ENCODE measurements at regions not wholly inside any gene's neighbourhood (a gene's known extent, or its start where the extent isn't known, plus 50 kb on each side); places are given as distances from the start of the nearest gene placed in this dataset.

DNA sequence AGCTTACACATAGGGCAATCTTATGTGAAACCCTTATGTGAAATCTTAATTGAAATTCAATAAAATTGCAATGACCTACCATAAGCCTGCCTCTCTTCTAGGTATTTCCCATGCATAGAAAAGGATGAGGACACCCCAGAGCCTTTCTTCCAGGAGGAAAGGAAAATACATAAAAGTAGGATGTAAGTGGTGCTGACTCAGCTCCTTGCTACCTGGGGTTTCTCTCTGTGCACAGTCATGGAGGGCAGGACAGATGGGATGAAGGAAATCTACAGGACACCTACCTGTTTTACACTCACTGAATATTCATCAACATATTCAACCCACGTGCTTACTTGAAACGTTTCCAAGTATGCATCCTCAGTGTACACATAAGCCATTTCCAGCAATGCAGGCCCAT, 1299.2 kb upstream of the SLC10A2 start:
- H3K36me3 Mint-ChIP-seq = no peaks in the 10 kb centered on the region
- peaks cover 0 to 2% (median 0%) of the 10 kb centered on the region in 3 donors for H3K27me3 Mint-ChIP-seq (ENCODE audit: low read depth in 3 of 3)
- H3K27ac Mint-ChIP-seq = no peak overlapping the region
- no peak overlapping the region for H3K4me3 Mint-ChIP-seq
- DNase-seq = no peak
- no peaks in the 10 kb centered on the region for H3K4me1 Mint-ChIP-seq
- peaks cover 5 to 27% (median 9%) of the 10 kb centered on the region in 6 donors for H3K9me3 Mint-ChIP-seq

GRCh38 chr13:104357672-104358354, 1291.6 kb upstream of the SLC10A2 start:
- H3K9me3 Mint-ChIP-seq = peaks cover 5 to 30% (median 17%) of the 10 kb centered on the region in 6 donors

DNA sequence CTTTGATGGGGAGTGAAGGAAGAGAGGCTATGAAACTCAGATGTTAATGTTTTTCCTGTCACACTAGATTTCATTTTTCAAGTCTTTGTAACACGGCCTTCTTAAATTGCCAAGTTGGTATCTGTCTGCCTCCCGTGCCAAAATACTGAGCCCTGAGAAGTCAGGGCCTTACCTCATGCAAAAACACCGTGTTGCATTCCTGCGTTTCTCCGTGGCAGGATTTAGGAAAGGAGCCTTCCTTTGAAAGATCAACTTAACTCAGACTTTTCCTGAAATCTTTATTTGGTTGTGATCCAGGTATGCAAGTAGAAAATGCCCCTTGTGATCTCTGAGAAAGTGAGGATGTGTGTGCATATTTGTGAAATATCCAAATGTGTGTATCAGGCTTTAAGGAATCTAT, 1291.0 kb upstream of the SLC10A2 start:
- Mint-ChIP-seq H3K4me3 (no peak overlapping the region), H3K27ac (no peak overlapping the region)

More at GRCh38 chr13:104357672-104358354, 1291.6 kb upstream of the SLC10A2 start:
- no peak for DNase-seq
- Mint-ChIP-seq H3K36me3 (no peaks in the 10 kb centered on the region), H3K4me1 (no peaks in the 10 kb centered on the region), H3K27me3 (ENCODE audit: low read depth in 3 of 3) (peaks cover 0 to 2% (median 0%) of the 10 kb centered on the region in 3 donors), H3K27ac (no peak overlapping the region), H3K4me3 (no peak overlapping the region)

GRCh38 chr13:104355041-104355670, 1288.9 kb upstream of the SLC10A2 start:
- Mint-ChIP-seq H3K27me3 (ENCODE audit: low read depth in 3 of 3) (peaks cover 0 to 2% (median 1%) of the 10 kb centered on the region in 3 donors), H3K9me3 (peaks cover 10 to 48% (median 18%) of the 10 kb centered on the region in 6 donors), H3K4me3 (no peak overlapping the region), H3K27ac (no peak overlapping the region), H3K4me1 (no peaks in the 10 kb centered on the region), H3K36me3 (no peaks in the 10 kb centered on the region)
- no peak for DNase-seq

More for the DNA sequence above, 1291.0 kb upstream of the SLC10A2 start:
- Mint-ChIP-seq H3K9me3 (peaks cover 7 to 35% (median 16%) of the 10 kb centered on the region in 6 donors), H3K36me3 (no peaks in the 10 kb centered on the region), H3K4me1 (no peaks in the 10 kb centered on the region), H3K27me3 (ENCODE audit: low read depth in 3 of 3) (peaks cover 0 to 2% (median 0%) of the 10 kb centered on the region in 3 donors)
- no peak for DNase-seq

DNA sequence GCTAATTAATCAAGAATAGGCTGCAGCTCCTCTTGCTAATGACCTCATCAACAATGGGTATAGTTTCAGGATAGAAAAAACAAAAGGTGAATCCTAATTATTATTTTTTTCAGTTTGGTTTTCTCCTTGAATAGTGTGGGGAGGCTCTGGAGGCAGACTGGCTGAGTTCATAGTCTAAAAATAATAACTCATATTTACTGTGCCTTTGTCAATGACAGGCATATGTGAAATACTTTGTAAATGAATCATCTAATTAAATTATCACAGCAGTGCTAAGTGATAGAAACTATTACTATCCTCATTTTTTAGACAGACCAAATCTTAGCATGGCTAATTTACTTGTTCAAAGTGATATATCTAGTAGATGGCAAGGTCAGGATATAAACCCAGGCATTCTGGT, 1261.0 kb upstream of the SLC10A2 start:
- Mint-ChIP-seq H3K9me3 (peaks cover 5 to 23% (median 10%) of the 10 kb centered on the region in 6 donors), H3K27ac (no peak overlapping the region)

GRCh38 chr13:104326523-104326922, 1260.3 kb upstream of the SLC10A2 start:
- no peak for DNase-seq
- peaks cover 3 to 16% (median 7%) of the 10 kb centered on the region in 6 donors for H3K9me3 Mint-ChIP-seq
- H3K4me3 Mint-ChIP-seq = no peak overlapping the region

More for the DNA sequence above, 1261.0 kb upstream of the SLC10A2 start:
- Mint-ChIP-seq H3K27me3 (ENCODE audit: low read depth in 3 of 3) (no peaks in the 10 kb centered on the region), H3K4me1 (no peaks in the 10 kb centered on the region), H3K36me3 (no peaks in the 10 kb centered on the region), H3K4me3 (no peak overlapping the region)
- no peak for DNase-seq

DNA sequence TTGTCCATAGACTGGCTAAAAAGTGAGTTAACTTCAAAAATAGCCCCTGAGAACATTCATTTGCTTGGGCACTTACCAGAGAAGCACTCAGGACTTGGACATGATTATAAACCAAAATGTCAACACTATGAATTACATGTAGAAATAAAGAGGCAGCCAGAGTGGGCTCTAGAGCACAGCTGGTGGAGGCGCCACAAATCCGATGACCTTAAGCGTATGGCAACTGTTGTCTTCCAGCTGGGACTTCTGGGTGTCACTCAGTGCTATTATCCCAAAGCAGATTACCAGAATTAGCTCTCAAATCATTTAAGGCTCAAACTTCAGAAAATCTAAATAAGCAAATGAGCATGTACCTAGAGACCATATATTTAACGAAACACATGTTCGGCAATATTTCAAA, 1255.5 kb upstream of the SLC10A2 start:
- DNase-seq = no peak
- Mint-ChIP-seq H3K27me3 (ENCODE audit: low read depth in 3 of 3) (peaks cover 0 to 3% (median 0%) of the 10 kb centered on the region in 3 donors), H3K27ac (no peak overlapping the region), H3K4me1 (no peaks in the 10 kb centered on the region), H3K4me3 (no peak overlapping the region), H3K9me3 (peaks cover 0 to 7% (median 5%) of the 10 kb centered on the region in 6 donors), H3K36me3 (no peaks in the 10 kb centered on the region)

More at GRCh38 chr13:104326523-104326922, 1260.3 kb upstream of the SLC10A2 start:
- H3K27me3 Mint-ChIP-seq (ENCODE audit: low read depth in 3 of 3) = no peaks in the 10 kb centered on the region
- H3K4me1 Mint-ChIP-seq = no peaks in the 10 kb centered on the region
- no peak overlapping the region for H3K27ac Mint-ChIP-seq
- H3K36me3 Mint-ChIP-seq = no peaks in the 10 kb centered on the region

- no peaks in the 10 kb centered on the region for H3K4me1 Mint-ChIP-seq
- H3K36me3 Mint-ChIP-seq = no peaks in the 10 kb centered on the region
- peaks cover 0 to 3% (median 0%) of the 10 kb centered on the region in 3 donors for H3K27me3 Mint-ChIP-seq (ENCODE audit: low read depth in 3 of 3)
- H3K4me3 Mint-ChIP-seq = no peak overlapping the region
- DNase-seq = no peak
- no peak overlapping the region for H3K27ac Mint-ChIP-seq
- peaks cover 0 to 8% (median 4%) of the 10 kb centered on the region in 6 donors for H3K9me3 Mint-ChIP-seq
Observed at GRCh38 chr13:104320446-104320845, 1254.2 kb upstream of the SLC10A2 start.

DNA sequence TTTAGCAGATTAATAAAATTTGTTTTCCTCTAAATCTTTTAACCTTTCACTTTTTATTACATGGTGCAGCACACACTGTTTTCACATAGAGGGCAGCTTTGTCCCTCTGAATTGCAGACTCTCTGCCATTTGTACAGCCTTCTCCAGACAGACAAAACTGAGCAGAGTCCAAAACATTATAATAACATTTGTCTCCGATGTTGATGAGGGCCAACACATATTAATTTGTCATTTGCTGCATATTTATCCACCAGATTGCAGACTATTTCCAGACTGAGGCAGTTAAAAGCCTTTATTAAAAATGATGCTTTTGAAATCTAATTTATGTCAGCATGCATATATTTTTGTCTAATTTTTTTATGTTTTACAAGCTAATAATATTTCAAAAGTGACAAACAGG, 1251.9 kb upstream of the SLC10A2 start:
- H3K27ac Mint-ChIP-seq = no peak overlapping the region
- H3K4me3 Mint-ChIP-seq = no peak overlapping the region
- H3K4me1 Mint-ChIP-seq = no peaks in the 10 kb centered on the region
- H3K36me3 Mint-ChIP-seq = no peaks in the 10 kb centered on the region
- H3K9me3 Mint-ChIP-seq = peaks cover 0 to 8% (median 4%) of the 10 kb centered on the region in 6 donors
- no peak for DNase-seq
- peaks cover 0 to 3% (median 0%) of the 10 kb centered on the region in 3 donors for H3K27me3 Mint-ChIP-seq (ENCODE audit: low read depth in 3 of 3)

- no peak for DNase-seq
- no peaks in the 10 kb centered on the region for H3K4me1 Mint-ChIP-seq
- H3K9me3 Mint-ChIP-seq = peaks cover 0 to 8% (median 6%) of the 10 kb centered on the region in 6 donors
- no peak overlapping the region for H3K27ac Mint-ChIP-seq
- H3K27me3 Mint-ChIP-seq (ENCODE audit: low read depth in 3 of 3) = peaks cover 0 to 3% (median 0%) of the 10 kb centered on the region in 3 donors
- H3K36me3 Mint-ChIP-seq = no peaks in the 10 kb centered on the region
- H3K4me3 Mint-ChIP-seq = no peak overlapping the region
Observed at GRCh38 chr13:104315606-104316005, 1249.4 kb upstream of the SLC10A2 start.

DNA sequence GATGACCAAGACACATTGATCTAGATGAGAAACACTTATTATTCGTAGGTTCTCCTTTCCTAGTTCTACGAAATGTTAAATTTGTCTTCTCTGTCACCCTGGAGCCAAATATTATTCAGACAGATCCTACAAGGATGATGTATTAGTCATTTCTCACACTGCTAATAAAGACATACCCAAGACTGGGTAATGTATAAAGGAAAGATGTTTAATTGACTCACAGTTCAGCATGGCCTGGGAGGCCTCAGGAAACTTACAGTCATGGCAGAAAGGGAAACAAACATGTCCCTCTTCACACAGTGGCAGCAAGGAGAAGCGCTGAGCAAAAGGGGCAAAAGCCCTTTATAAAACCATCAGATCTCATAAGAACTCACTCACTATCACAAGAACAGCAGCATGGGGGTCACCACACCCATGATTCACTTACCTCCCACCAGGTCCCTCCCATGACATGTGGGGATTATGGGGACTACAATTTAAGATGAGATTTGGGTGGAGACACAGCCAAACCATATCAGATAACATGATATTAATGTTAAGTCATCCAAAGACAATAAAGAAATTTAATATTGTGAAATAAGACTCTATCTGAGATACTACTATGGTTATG, 1248.8 kb upstream of the SLC10A2 start:
- H3K4me3 Mint-ChIP-seq = no peak overlapping the region
- no peaks in the 10 kb centered on the region for H3K4me1 Mint-ChIP-seq
- no peak overlapping the region for H3K27ac Mint-ChIP-seq
- DNase-seq = no peak
- no peaks in the 10 kb centered on the region for H3K36me3 Mint-ChIP-seq
- H3K9me3 Mint-ChIP-seq = peaks cover 0 to 7% (median 4%) of the 10 kb centered on the region in 6 donors
- H3K27me3 Mint-ChIP-seq (ENCODE audit: low read depth in 3 of 3) = no peaks in the 10 kb centered on the region

DNA sequence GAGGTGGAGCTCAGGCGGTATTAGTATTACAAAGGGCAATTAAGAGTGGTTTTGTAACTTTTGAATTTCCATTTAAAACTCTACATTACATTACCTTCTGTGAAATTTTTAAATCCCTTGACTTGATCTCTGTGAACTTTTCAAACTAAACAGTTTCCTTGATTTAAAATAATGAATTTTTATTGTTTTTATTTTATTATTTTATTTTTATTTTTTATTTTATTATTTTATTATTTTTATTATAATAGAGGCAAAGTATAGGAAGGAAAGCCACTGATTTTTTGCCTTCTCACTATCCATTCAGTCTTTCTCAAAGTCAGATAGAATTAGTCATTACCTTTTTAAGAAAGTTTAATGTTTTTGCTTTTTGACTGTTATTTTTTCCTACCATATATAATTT, 1248.1 kb upstream of the SLC10A2 start:
- Mint-ChIP-seq H3K27me3 (ENCODE audit: low read depth in 3 of 3) (no peaks in the 10 kb centered on the region), H3K4me1 (no peaks in the 10 kb centered on the region), H3K36me3 (no peaks in the 10 kb centered on the region), H3K9me3 (peaks cover 0 to 13% (median 4%) of the 10 kb centered on the region in 6 donors), H3K27ac (no peak overlapping the region), H3K4me3 (no peak overlapping the region)
- no peak for DNase-seq

DNA sequence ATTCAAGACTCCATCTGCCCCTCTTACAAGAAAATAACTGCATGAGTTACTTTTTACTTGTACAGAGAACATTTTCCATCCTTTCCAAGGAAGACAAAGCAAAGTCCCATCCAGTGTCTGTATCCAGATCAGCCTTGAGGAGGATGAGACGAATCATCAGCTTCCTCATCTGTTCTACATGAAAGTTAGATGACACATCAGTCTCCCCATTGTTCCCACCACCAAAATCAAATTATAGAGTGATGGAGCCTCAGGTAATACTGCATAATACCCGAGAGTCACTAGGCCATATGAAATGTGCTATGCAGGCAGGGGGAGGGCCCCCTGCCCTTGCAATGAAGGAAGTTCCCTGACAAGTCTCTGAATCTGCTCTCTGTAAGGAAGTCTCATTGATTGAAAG, 1244.6 kb upstream of the SLC10A2 start:
- H3K36me3 Mint-ChIP-seq = peaks cover 0 to 6% (median 0%) of the 10 kb centered on the region in 3 donors
- H3K27ac Mint-ChIP-seq = no peak overlapping the region
- no peak overlapping the region for H3K4me3 Mint-ChIP-seq
- H3K4me1 Mint-ChIP-seq = no peaks in the 10 kb centered on the region
- H3K27me3 Mint-ChIP-seq (ENCODE audit: low read depth in 3 of 3) = no peaks in the 10 kb centered on the region
- H3K9me3 Mint-ChIP-seq = peaks cover 5 to 26% (median 10%) of the 10 kb centered on the region in 6 donors
- no peak for DNase-seq

- no peak overlapping the region for H3K27ac Mint-ChIP-seq
- H3K9me3 Mint-ChIP-seq = peaks cover 5 to 39% (median 13%) of the 10 kb centered on the region in 6 donors
- no peak for DNase-seq
- peaks cover 0 to 6% (median 0%) of the 10 kb centered on the region in 3 donors for H3K36me3 Mint-ChIP-seq
- H3K4me3 Mint-ChIP-seq = no peak overlapping the region
- no peaks in the 10 kb centered on the region for H3K4me1 Mint-ChIP-seq
- H3K27me3 Mint-ChIP-seq (ENCODE audit: low read depth in 3 of 3) = no peaks in the 10 kb centered on the region
Observed at GRCh38 chr13:104309431-104309830, 1243.2 kb upstream of the SLC10A2 start.
